GM12891 (cell line): ENCODE measurements at regions not wholly inside any gene's neighbourhood (a gene's known extent, or its start where the extent isn't known, plus 50 kb on each side); places are given as distances from the start of the nearest gene placed in this dataset.

Source experiments
- DNase-seq: peaks from one replicate; pipeline ENCODE4 v3.0.0; 2011; ENCODE audit warnings: low spot score; ENCODE audit not compliant: insufficient read length
- FAIRE-seq: peaks from 2 replicates; lab custom pipeline; 2011; peaks lifted over from hg19 to GRCh38; lab: Jason Lieb, UNC
- PAX5 ChIP-seq: IDR thresholded peaks from 2 replicates; pipeline ENCODE4 v1.6.1; 2011; ENCODE audit warnings: low read length, moderate library complexity, mild to moderate bottlenecking; ENCODE audit not compliant: insufficient read depth, severe bottlenecking
- POLR2A ChIP-seq: IDR thresholded peaks from 2 replicates; pipeline ENCODE4 v1.6.1; 2011; ENCODE audit warnings: low read depth, low read length, control low read depth
- POLR2AphosphoS5 ChIP-seq: IDR thresholded peaks from 2 replicates; pipeline ENCODE4 v1.6.1; 2011; ENCODE audit warnings: low read depth, low read length, control low read depth
- POU2F2 ChIP-seq: IDR thresholded peaks from 2 replicates; pipeline ENCODE4 v1.6.1; 2011; ENCODE audit warnings: low read depth, mild to moderate bottlenecking, control low read depth, low read length, moderate library complexity
- SPI1 ChIP-seq: IDR thresholded peaks from 2 replicates; pipeline ENCODE4 v1.6.1; 2011; ENCODE audit warnings: low read depth, low read length, control low read depth
- TAF1 ChIP-seq: IDR thresholded peaks from 2 replicates; pipeline ENCODE4 v1.6.1; 2011; ENCODE audit warnings: low read depth, low read length, control low read depth

- TF ChIP-seq SPI1 = no peak
- TF ChIP-seq POLR2A = no peak
- TF ChIP-seq TAF1 = no peak
- TF ChIP-seq POLR2AphosphoS5 = no peak
- TF ChIP-seq POU2F2 = no peak
- TF ChIP-seq PAX5 = no peak
- no peak for DNase-seq
- FAIRE-seq = no peak
Observed at GRCh38 chr12:85711735-85712390, 124.3 kb downstream of the RASSF9 start.

- no peak for DNase-seq
- TF ChIP-seq TAF1 (no peak), PAX5 (no peak), POU2F2 (no peak), POLR2A (no peak), POLR2AphosphoS5 (no peak)
- FAIRE-seq = no peak
Observed at GRCh38 chr12:85713373-85713772, 122.8 kb downstream of the RASSF9 start.

GRCh38 chr12:85714425-85714824 lies 121.8 kb downstream of the RASSF9 start:
- no peak for FAIRE-seq
- TF ChIP-seq PAX5 (no peak), POLR2A (no peak), TAF1 (no peak), SPI1 (no peak), POLR2AphosphoS5 (no peak)
- no peak for DNase-seq

- FAIRE-seq = no peak
- no peak for DNase-seq
- no peak for TF ChIP-seq TAF1
- no peak for TF ChIP-seq PAX5
- no peak for TF ChIP-seq SPI1
- no peak for TF ChIP-seq POLR2A
- no peak for TF ChIP-seq POU2F2
- TF ChIP-seq POLR2AphosphoS5 = no peak
Observed at GRCh38 chr12:85720308-85721033, 115.7 kb downstream of the RASSF9 start.

GRCh38 chr12:85725991-85726390 lies 110.2 kb downstream of the RASSF9 start:
- DNase-seq = no peak
- no peak for FAIRE-seq

GRCh38 chr12:85733221-85733840 lies 102.9 kb downstream of the RASSF9 start:
- TF ChIP-seq POLR2AphosphoS5 (no peak), PAX5 (no peak), SPI1 (no peak), TAF1 (no peak), POU2F2 (no peak), POLR2A (no peak)
- DNase-seq = no peak
- FAIRE-seq = no peak

More at GRCh38 chr12:85725991-85726390, 110.2 kb downstream of the RASSF9 start:
- TF ChIP-seq POLR2A (no peak), PAX5 (no peak), POU2F2 (no peak), POLR2AphosphoS5 (no peak), TAF1 (no peak), SPI1 (no peak)

GRCh38 chr12:85733984-85734383 lies 102.2 kb downstream of the RASSF9 start:
- FAIRE-seq (no peak), DNase-seq (no peak)
- no peak for TF ChIP-seq POLR2AphosphoS5
- no peak for TF ChIP-seq TAF1
- no peak for TF ChIP-seq POU2F2
- TF ChIP-seq POLR2A = no peak
- TF ChIP-seq SPI1 = no peak
- no peak for TF ChIP-seq PAX5

GRCh38 chr12:85740186-85740585 lies 96.0 kb downstream of the RASSF9 start:
- TF ChIP-seq POLR2A (no peak), POLR2AphosphoS5 (no peak), PAX5 (no peak), TAF1 (no peak), POU2F2 (no peak), SPI1 (no peak)
- DNase-seq (no peak), FAIRE-seq (no peak)

- no peak for TF ChIP-seq PAX5
- DNase-seq = no peak
- FAIRE-seq = no peak
Observed at GRCh38 chr12:85741046-85741445, 95.2 kb downstream of the RASSF9 start.

GRCh38 chr12:85747941-85748495 lies 88.2 kb downstream of the RASSF9 start:
- TF ChIP-seq PAX5 = no peak
- no peak for TF ChIP-seq POLR2A
- no peak for TF ChIP-seq SPI1
- no peak for TF ChIP-seq POU2F2
- no peak for TF ChIP-seq POLR2AphosphoS5
- TF ChIP-seq TAF1 = no peak
- no peak for DNase-seq
- FAIRE-seq = no peak
